Progenitor cell of endocrine pancreas (in vitro differentiated cells): ENCODE measurements at regions not wholly inside any gene's neighbourhood (a gene's known extent, or its start where the extent isn't known, plus 50 kb on each side); places are given as distances from the start of the nearest gene placed in this dataset.

Experiments used
- DNase-seq: peaks from one replicate; pipeline ENCODE4 v3.0.0; 2021; ENCODE audit warnings: low spot score; ENCODE audit not compliant: unreplicated experiment
- H3K27ac Mint-ChIP-seq: 2 replicates; pipeline ENCODE4 v1.8.0; 2021; ENCODE audit warnings: mild to moderate bottlenecking, moderate library complexity, mixed read lengths
- H3K27me3 Mint-ChIP-seq: 2 replicates; pipeline ENCODE4 v1.8.0; 2021; ENCODE audit warnings: mixed read lengths
- H3K36me3 Mint-ChIP-seq: 2 replicates; pipeline ENCODE4 v1.8.0; 2022; ENCODE audit warnings: mixed read lengths; ENCODE audit not compliant: insufficient read depth
- H3K4me1 Mint-ChIP-seq: 2 replicates; pipeline ENCODE4 v1.8.0; 2021; ENCODE audit warnings: low read depth, mixed read lengths
- H3K4me3 Mint-ChIP-seq: 2 replicates; pipeline ENCODE4 v1.8.0; 2021; ENCODE audit warnings: low read depth, mild to moderate bottlenecking, moderate library complexity, mixed read lengths
- H3K9me3 Mint-ChIP-seq: 2 replicates; pipeline ENCODE4 v1.8.0; 2021; ENCODE audit warnings: low read depth, mixed read lengths
- CTCF ChIP-seq: fragments of 200-600 bp; sonication (generic); IDR thresholded peaks from one replicate; pipeline ENCODE4 v1.5.0; 2021; ENCODE audit warnings: antibody characterized with exemption, mild to moderate bottlenecking; ENCODE audit not compliant: unreplicated experiment

- H3K9me3 Mint-ChIP-seq = no peaks in the 10 kb centered on the region
- H3K4me3 Mint-ChIP-seq = no peak overlapping the region
- H3K4me1 Mint-ChIP-seq = peaks cover 3% of the 10 kb centered on the region
- no peak for DNase-seq
- H3K27me3 Mint-ChIP-seq = no peaks in the 10 kb centered on the region
- H3K36me3 Mint-ChIP-seq = no peaks in the 10 kb centered on the region
- no peak for TF ChIP-seq CTCF
- H3K27ac Mint-ChIP-seq = no peak overlapping the region
These were observed 531.4 kb upstream of the RIOK2 start for GRCh38 chr5:97714424-97714823.

DNA sequence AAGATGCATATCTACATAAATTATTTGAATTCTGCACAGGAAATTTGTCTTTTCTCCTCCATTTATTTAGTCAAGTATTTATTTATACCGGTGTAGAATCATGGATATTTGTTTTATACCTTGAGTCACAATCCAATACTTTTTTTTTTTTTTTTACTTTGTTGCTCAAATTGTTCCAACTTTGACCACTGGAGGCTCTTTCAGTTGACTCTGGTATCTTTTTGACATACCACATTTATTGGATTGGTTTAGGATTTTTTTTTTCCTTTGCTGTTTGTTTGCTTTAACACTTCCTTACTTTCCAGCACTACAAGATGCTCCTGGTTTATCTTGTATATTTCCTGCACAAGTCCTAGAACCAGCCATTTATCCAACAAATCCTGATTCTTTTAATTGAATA is 543.1 kb upstream of the RIOK2 start:
- no peaks in the 10 kb centered on the region for H3K4me1 Mint-ChIP-seq
- peaks cover 12% of the 10 kb centered on the region for H3K9me3 Mint-ChIP-seq
- no peak overlapping the region for H3K27ac Mint-ChIP-seq
- no peak overlapping the region for H3K4me3 Mint-ChIP-seq
- H3K36me3 Mint-ChIP-seq = no peaks in the 10 kb centered on the region
- peak; percentile 23 for TF ChIP-seq CTCF
- no peak for DNase-seq
- no peaks in the 10 kb centered on the region for H3K27me3 Mint-ChIP-seq

DNA sequence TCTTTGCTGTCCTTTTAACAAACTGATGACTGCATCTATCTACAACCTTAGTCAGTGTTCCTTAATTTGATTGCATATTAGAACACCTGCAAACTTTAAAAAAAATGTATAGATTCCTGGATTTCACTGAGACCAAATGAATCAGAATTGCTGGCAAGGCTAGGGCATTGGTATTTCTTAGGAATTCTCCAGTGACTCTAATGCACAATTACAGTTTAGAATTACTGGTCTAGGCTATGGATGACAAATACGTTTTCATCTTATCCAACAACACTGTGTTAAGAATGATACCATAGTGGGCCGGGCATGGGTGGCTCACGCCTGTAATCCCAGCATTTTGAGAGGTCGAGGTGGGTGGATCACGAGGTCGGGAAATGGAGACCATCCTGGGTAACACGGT is 545.9 kb upstream of the RIOK2 start:
- no peak for DNase-seq
- no peak overlapping the region for H3K4me3 Mint-ChIP-seq
- no peaks in the 10 kb centered on the region for H3K27me3 Mint-ChIP-seq

DNA sequence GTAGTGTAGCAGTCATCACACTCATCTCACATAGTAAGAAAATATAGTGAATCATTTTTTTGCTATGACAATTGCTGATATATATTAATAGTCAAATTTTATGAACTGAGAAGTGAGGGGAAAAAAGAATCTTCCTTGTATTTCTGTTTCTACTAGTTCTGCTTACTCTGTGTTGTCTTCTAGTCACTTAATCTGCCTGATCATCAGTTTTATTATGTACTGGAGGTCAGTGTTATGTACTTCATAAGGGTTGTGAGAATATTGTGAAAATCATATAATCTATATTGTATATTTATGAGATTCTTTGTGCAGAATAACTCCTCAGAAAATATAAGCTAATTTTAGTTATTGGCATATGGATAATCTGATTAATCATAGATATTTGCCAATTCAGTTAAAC is 546.9 kb upstream of the RIOK2 start:
- no peaks in the 10 kb centered on the region for H3K27me3 Mint-ChIP-seq
- H3K4me3 Mint-ChIP-seq = no peak overlapping the region
- H3K9me3 Mint-ChIP-seq = peaks cover 4% of the 10 kb centered on the region
- DNase-seq = no peak
- TF ChIP-seq CTCF = no peak
- no peaks in the 10 kb centered on the region for H3K4me1 Mint-ChIP-seq
- H3K36me3 Mint-ChIP-seq = no peaks in the 10 kb centered on the region
- no peak overlapping the region for H3K27ac Mint-ChIP-seq

More for the DNA sequence above, 545.9 kb upstream of the RIOK2 start:
- Mint-ChIP-seq H3K36me3 (no peaks in the 10 kb centered on the region), H3K4me1 (no peaks in the 10 kb centered on the region), H3K27ac (no peak overlapping the region), H3K9me3 (peaks cover 8% of the 10 kb centered on the region)
- TF ChIP-seq CTCF = no peak

GRCh38 chr5:97735209-97735608 is 552.2 kb upstream of the RIOK2 start:
- no peaks in the 10 kb centered on the region for H3K27me3 Mint-ChIP-seq
- H3K4me3 Mint-ChIP-seq = no peak overlapping the region
- no peak for TF ChIP-seq CTCF
- no peaks in the 10 kb centered on the region for H3K4me1 Mint-ChIP-seq
- no peak for DNase-seq
- no peak overlapping the region for H3K27ac Mint-ChIP-seq
- no peaks in the 10 kb centered on the region for H3K9me3 Mint-ChIP-seq
- no peaks in the 10 kb centered on the region for H3K36me3 Mint-ChIP-seq
